ENCODE measurements at regions not wholly inside any gene's neighbourhood (a gene's known extent, or its start where the extent isn't known, plus 50 kb on each side); places are given as distances from the start of the nearest gene placed in this dataset.

GRCh38 chr18:42683094-42683493, 432.4 kb downstream of the RIT2 start:
- DNase-seq (ENCODE audit: insufficient read length) (no peak), FAIRE-seq (no peak)
- TF ChIP-seq POLR2A (IDR thresholded peaks at IDR 0.05; ENCODE audit: low read depth, low read length), result no peak
- TF ChIP-seq TAF1 (IDR thresholded peaks at IDR 0.05; ENCODE audit: borderline replicate concordance, low read depth, low read length), result no peak
- TF ChIP-seq POLR2AphosphoS5 (IDR thresholded peaks at IDR 0.05; ENCODE audit: low read depth, low read length), result no peak

- DNase-seq (ENCODE audit: insufficient read length) (no peak), FAIRE-seq (no peak)
- TF ChIP-seq POLR2AphosphoS5 (IDR thresholded peaks at IDR 0.05; ENCODE audit: low read depth, low read length), result no peak
- TF ChIP-seq TAF1 (IDR thresholded peaks at IDR 0.05; ENCODE audit: borderline replicate concordance, low read depth, low read length), result no peak
- TF ChIP-seq POLR2A (IDR thresholded peaks at IDR 0.05; ENCODE audit: low read depth, low read length), result no peak
Measured at GRCh38 chr18:42689310-42689709, 426.2 kb downstream of the RIT2 start.

All from GM12892 (cell line).